Uterus (tissue), 3 donors: ENCODE measurements at regions not wholly inside any gene's neighbourhood (a gene's known extent, or its start where the extent isn't known, plus 50 kb on each side); places are given as distances from the start of the nearest gene placed in this dataset.

Source experiments
- DNase-seq, 2 donors: peaks; one replicate each; pipeline ENCODE4 v3.0.0-alpha.2; 2019 to 2020
- H3K27ac ChIP-seq, 2 donors: fragments of 200-600 bp; sonication (generic); 1 replicate in 1 of 2; 2 replicates in 1 of 2; pipeline ENCODE4 v1.5.1; 2016 to 2018
- H3K27me3 ChIP-seq, 2 donors: fragments of 200-600 bp; sonication (generic); one replicate each; pipeline ENCODE4 v1.5.1; 2018 to 2019; ENCODE audit warnings: control low read depth in 1 of 2
- H3K36me3 ChIP-seq, 2 donors: fragments of 200-600 bp; sonication (generic); one replicate each; pipeline ENCODE4 v1.5.1; 2019; ENCODE audit warnings: control low read depth in 1 of 2
- H3K4me1 ChIP-seq, 2 donors: fragments of 200-600 bp; sonication (generic); one replicate each; pipeline ENCODE4 v1.5.1; 2018 to 2019; ENCODE audit warnings: control low read depth in 1 of 2
- H3K4me3 ChIP-seq, 2 donors: fragments of 200-600 bp; sonication (generic); 1 replicate in 1 of 2; 2 replicates in 1 of 2; pipeline ENCODE4 v1.5.1; 2018 to 2019; ENCODE audit warnings: mild to moderate bottlenecking in 1 of 2
- H3K9me3 ChIP-seq, 2 donors: fragments of 200-600 bp; sonication (generic); one replicate each; pipeline ENCODE4 v1.5.1; 2019; ENCODE audit warnings: control low read depth in 1 of 2
- POLR2A ChIP-seq, 2 donors: fragments of 450-650 bp; IDR thresholded peaks; one replicate each; pipeline ENCODE4 v1.6.1; 2016; ENCODE audit warnings: antibody characterized with exemption in 2 of 2, mild to moderate bottlenecking in 1 of 2, moderate library complexity in 1 of 2
- intact Hi-C: fragments of 100-400 bp; cut with DNase I; formaldehyde crosslinking; loops from one replicate; pipeline ENCODE4 v1.15.1; 2023; ENCODE audit warnings: low total_unique reads
- TF ChIP-seq, protein P1 (sequence below), 4 experiments: fragments of 200-600 bp in 2 of 4; fragments of 450-650 bp in 2 of 4; sonication (generic) in 2 of 4; IDR thresholded peaks; one replicate each; pipeline ENCODE4 v1.5.1; 2016 to 2019; ENCODE audit warnings: antibody characterized with exemption in 4 of 4, mild to moderate bottlenecking in 2 of 4, moderate library complexity in 1 of 4
- donor health status: DM: yes; HTN: yes; CAD: no.

DNA sequence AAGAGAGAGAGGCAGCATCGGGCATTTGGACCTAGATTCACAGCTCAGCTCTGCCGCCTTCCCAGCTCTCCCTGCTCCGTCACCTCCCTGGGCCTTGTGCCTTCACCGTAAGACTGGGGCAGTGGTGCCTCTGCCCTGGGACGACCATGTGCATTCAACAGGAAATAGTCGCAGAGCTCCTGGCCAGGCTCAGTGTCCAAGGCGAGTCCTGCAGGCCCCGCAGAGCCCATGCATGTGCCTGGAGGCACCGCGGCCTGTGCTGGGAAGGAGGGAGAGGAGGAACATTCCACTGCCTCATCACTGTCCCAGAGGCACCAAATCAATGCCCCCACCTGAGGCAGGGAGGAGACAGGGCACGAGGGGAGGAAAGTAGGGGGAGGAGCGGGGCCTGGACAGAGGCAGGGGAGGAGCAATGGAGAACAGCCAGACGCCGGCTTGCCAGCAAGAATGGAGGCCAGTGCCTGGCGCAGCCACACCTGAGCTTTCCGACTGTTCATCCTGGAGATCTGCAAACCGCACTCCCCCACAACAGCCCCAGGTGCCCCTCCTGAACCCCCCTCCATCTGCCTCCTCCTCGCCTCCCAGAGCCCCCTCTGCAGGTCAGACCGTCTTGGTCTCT, 74.4 kb upstream of the PRR5 start:
- Histone ChIP-seq H3K27me3 (no peaks in the 10 kb centered on the region), H3K4me1 (no peaks in the 10 kb centered on the region), H3K27ac (no peak overlapping the region), H3K4me3 (no peak overlapping the region), H3K36me3 (no peaks in the 10 kb centered on the region), H3K9me3 (no peaks in the 10 kb centered on the region)
- TF ChIP-seq, protein P1, sequence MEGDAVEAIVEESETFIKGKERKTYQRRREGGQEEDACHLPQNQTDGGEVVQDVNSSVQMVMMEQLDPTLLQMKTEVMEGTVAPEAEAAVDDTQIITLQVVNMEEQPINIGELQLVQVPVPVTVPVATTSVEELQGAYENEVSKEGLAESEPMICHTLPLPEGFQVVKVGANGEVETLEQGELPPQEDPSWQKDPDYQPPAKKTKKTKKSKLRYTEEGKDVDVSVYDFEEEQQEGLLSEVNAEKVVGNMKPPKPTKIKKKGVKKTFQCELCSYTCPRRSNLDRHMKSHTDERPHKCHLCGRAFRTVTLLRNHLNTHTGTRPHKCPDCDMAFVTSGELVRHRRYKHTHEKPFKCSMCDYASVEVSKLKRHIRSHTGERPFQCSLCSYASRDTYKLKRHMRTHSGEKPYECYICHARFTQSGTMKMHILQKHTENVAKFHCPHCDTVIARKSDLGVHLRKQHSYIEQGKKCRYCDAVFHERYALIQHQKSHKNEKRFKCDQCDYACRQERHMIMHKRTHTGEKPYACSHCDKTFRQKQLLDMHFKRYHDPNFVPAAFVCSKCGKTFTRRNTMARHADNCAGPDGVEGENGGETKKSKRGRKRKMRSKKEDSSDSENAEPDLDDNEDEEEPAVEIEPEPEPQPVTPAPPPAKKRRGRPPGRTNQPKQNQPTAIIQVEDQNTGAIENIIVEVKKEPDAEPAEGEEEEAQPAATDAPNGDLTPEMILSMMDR (IDR thresholded peaks at IDR 0.05): no peak
- TF ChIP-seq POLR2A (IDR thresholded peaks at IDR 0.05): no peak
- DNase-seq: no peak
- intact Hi-C loops: loop anchor here (5.0 to 10.0 kb wide), 2 partner anchors 543 to 635 kb away; no protein-coding TSS in a partner anchor

DNA sequence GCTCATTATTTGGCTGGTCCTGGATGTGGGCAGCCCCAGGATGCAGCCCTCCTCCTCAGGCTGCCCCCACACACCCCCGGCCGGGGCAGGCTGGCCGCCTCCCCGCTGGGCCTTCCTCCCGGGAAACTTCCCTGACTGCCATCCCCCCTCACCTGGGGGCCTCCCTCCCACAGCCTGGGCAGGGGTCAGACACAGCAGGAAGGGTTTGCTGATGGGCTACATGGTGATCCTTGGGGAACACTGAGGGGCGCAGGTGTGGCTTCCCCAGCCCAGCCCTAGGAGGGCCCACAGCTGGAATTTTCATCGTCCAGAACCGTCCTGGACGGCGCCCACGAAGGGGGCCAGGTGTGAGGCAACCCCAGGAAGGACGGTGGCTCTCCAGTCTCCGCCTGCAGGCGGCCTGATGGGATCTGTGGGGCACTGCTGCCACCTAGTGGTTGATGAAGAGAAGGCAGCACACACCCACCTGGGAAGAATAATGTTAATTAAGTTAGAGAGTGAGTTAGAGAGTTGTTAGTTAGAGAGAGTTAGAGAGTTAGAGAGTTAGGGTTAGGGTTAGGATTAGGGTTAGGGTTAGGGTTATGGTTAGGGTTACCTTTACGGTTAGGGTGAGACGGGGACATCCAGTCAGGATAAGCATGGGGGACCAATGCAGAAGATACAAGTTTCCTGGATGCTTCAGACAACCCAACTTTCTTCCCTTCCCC, 75.9 kb upstream of the PRR5 start:
- Histone ChIP-seq H3K4me3 (no peak overlapping the region), H3K36me3 (no peaks in the 10 kb centered on the region), H3K4me1 (no peaks in the 10 kb centered on the region), H3K27me3 (no peaks in the 10 kb centered on the region), H3K9me3 (no peaks in the 10 kb centered on the region), H3K27ac (no peak overlapping the region)
- intact Hi-C loops: loop anchor here (5.0 to 10.0 kb wide), 2 partner anchors 541 to 634 kb away; no protein-coding TSS in a partner anchor
- peak in 1 of 2 donors; percentile 31 for TF ChIP-seq POLR2A (IDR thresholded peaks at IDR 0.05)
- TF ChIP-seq, protein P1 (IDR thresholded peaks at IDR 0.05): peak; percentile 97 to 99 (median 98)
- DNase-seq: peak; percentile 69 to 74

DNA sequence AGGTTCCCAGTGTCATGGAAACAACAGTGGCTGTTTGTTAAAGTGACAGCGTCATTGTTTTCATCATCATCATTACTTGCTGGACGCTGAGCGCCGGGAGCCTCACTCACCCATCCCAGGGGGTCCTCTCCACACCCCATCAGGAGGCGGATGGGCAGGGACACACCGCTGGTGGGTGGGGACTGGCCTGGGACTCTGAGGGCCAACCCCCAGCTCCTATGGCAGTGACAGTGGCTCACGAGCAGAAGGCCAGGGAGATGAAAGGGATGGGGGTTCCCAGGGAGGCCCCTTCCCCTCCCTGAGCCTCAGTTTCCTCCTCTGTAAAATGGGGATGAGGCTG, 76.6 kb upstream of the PRR5 start:
- TF ChIP-seq POLR2A (IDR thresholded peaks at IDR 0.05): no peak
- TF ChIP-seq, protein P1 (IDR thresholded peaks at IDR 0.05): no peak

DNA sequence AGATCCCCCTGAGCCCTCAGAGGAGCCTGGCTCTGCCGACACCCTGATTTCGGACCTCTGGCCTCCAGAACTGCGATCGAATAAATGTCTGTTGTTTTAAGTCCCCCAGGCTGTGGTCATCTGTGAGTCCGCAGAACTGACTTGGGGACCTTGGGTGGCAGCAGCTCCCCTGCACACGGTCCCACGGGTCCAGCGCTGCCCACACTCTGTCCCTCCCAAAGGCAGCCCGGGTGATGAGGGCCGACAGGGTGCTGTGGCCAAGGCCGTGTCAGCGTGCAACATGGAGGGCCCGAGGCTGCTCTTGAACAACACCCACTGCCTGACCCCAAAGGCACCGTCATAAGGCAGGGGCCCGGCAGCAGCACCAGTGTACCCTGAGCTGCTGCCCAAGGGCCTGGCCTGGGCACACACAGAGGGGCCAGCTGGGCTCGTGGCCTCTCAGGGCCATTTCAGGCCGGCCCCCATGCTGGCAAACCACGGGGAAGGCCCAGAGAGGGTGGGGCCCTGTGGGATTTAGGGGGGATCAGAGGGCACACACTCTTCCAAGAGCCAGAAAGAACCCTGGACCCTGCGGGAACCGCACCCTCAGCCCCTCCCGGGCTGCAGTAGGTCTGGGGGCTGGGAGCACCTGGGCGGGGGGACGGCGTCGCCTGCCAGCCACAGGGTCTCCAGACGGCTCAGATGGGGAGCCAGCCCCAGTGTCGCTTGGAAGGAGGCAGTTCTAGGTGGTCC, 77.1 kb upstream of the PRR5 start:
- no peak overlapping the region for H3K27ac ChIP-seq
- DNase-seq: no peak
- TF ChIP-seq, protein P1 (IDR thresholded peaks at IDR 0.05): no peak

More for the DNA sequence above, 76.6 kb upstream of the PRR5 start:
- Histone ChIP-seq H3K36me3 (no peaks in the 10 kb centered on the region), H3K4me1 (peaks cover 0 to 2% of the 10 kb centered on the region in 2 donors), H3K27ac (no peak overlapping the region), H3K27me3 (no peaks in the 10 kb centered on the region), H3K9me3 (no peaks in the 10 kb centered on the region), H3K4me3 (no peak overlapping the region)
- no peak for DNase-seq
- intact Hi-C loops: loop anchor here (5.0 to 10.0 kb wide), 2 partner anchors 541 to 633 kb away; no protein-coding TSS in a partner anchor

More for the DNA sequence above, 77.1 kb upstream of the PRR5 start:
- no peaks in the 10 kb centered on the region for H3K9me3 ChIP-seq
- peaks cover 1 to 5% of the 10 kb centered on the region in 2 donors for H3K27me3 ChIP-seq
- peaks cover 0 to 6% of the 10 kb centered on the region in 2 donors for H3K4me1 ChIP-seq
- intact Hi-C loops: loop anchor here (5.0 to 10.0 kb wide), 2 partner anchors 540 to 633 kb away; no protein-coding TSS in a partner anchor
- H3K36me3 ChIP-seq: no peaks in the 10 kb centered on the region
- H3K4me3 ChIP-seq: no peak overlapping the region
